GM18517 (cell line): ENCODE measurements at regions not wholly inside any gene's neighbourhood (a gene's known extent, or its start where the extent isn't known, plus 50 kb on each side); places are given as distances from the start of the nearest gene placed in this dataset.
"Not testable (repeated sequence)": the region's sequence is repeated elsewhere in the genome, so short reads cannot be mapped to it uniquely, and the experiment has no call there.

ENCODE experiments used
- ATAC-seq: cut with Tn5 transposase; IDR thresholded peaks from one replicate; pipeline ENCODE4 v1.9.1; 2021; ENCODE audit warnings: mild to moderate bottlenecking, moderate library complexity; ENCODE audit not compliant: unreplicated experiment

DNA sequence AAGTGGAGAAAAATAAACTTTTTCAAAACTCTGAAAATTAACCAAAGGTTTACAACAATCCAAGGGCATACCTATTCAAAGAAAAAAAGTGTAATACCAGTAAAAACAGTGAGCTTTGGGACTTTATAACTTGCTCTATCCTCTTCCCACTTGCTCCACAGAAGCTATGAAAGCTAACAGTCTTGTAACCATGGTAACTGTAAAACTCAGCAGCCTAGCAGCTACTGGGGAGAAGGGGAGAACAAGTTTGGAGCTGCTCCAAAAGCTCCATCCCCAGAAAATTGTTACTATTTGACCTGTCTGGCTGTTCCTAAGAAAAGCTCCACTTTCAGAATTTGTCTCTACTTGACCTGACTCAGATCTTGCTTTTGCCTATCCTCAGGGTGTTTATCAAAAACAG, 191.5 kb downstream of the OTUD1 start:
- ATAC-seq, result no peak

DNA sequence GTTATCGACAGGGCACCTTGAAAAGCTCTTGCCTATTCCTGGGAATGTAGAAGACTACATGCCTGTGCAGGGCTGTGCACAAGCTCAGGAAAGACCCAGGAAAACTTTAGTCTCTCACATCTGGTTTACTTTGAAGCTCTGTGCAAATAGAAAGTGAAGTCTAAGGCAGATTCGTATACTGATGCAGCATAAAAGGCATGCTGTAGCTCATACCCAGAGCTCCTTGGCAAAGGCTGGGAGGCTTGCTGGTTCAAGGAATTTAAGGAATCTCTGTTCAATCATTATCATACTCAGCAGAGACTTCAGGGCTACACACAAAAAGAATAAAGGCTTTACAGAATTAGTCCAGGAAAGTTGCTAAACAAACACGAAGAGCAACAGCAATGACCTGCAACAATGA, 192.0 kb downstream of the OTUD1 start:
- ATAC-seq, result no peak

DNA sequence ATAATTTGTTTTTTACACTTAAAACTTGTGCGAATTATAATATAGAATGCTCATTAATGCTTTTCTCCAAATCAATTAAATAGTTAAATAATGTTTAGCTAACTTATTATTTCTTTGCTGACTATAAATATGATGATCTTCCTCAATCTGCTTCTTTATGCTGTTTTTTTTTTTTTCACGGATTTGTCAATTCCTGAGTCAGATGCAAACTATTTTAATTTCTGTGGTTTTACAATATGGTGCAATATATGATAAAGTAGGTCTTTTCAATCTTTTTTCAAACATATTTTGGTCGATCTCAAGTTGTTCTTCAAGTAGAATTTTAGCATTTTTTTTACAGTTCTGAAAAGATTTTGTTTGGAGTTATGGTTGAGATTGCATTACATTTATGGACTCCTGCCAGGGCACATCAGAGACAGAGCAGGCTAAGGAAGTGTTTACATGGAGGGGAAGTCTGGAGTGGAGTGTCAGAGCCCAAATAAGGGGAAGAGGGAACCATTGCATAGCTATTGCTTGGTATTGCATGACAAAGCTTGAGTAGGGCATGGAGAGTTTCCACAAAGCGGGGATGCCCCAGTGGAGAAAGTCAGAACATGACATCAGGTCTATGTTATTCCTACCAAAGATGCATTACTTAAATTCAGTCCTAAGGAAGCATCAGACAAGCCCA, 204.4 kb downstream of the OTUD1 start:
- ATAC-seq, result no peak

- ATAC-seq, result no peak
Observed at GRCh38 chr10:23648618-23649017, 209.7 kb downstream of the OTUD1 start.

GRCh38 chr10:23656735-23657134, 217.9 kb downstream of the OTUD1 start:
- no peak for ATAC-seq

- ATAC-seq, result no peak
Observed at GRCh38 chr10:23657677-23658076, 218.8 kb downstream of the OTUD1 start.

- not testable (repeated sequence) for ATAC-seq
Observed at GRCh38 chr10:23671866-23672265, 233.0 kb downstream of the OTUD1 start.

- no peak for ATAC-seq
Observed at GRCh38 chr10:23675585-23675984, 236.7 kb downstream of the OTUD1 start.

- no peak for ATAC-seq
Observed at GRCh38 chr10:23676296-23676695, 237.4 kb downstream of the OTUD1 start.

DNA sequence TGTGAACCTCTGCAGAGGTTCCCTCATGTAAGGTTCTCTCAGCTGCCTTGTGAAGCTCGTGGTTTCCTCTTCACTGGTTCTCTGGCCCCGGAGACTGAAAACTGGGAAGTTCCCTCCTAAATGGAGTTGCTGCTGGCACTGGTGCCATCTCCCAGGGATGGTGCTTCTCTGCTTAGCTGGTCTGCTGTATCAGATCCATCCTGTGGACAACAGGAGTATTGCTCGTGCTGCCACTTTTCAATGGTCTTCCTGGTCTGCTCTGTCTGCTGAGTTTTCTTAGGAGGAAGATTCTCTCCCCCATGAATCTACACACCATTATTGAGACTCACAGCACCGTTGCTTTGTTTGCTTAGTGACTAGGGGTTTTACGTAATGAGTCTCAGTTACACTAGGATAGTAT, 247.8 kb downstream of the OTUD1 start:
- no peak for ATAC-seq

DNA sequence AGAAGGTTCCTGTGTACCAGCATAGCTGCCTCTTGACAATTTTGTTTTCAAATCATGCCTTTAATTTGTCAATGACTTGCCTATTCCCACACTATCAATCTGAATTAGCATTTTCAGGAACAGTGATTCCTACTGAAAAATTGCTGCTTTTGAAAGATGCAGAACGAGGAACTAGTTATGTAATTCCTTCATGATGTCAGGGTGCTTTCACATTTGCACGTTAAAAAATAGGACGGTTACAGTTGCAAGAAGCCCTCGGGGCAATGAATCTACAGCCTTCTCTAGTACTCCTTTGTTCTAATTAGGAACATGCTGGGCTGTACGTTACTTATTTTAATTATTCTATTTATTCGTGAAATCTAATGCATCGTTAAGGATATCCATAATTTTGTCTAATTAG, 253.9 kb downstream of the OTUD1 start:
- ATAC-seq, result no peak

DNA sequence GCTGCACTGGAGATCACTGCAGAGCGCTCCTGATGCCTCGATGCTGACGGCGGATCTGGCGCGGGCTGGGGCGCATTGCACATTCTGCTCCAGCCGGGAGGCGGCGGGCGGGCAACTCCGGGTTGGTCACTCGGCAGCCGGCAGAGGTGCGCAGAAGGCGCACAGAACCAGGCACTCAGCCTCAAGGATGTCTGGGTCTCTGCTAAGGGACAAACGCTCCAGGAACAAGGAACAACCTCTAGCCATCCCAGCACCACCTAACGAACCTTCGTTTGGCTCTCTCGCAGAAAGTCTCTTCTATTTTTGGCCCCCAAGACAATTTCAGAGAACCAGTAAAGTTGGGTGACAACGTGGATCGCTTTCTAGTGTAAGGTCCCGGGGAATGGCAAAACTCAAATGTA, 254.6 kb downstream of the OTUD1 start:
- ATAC-seq, result no peak

- ATAC-seq, result no peak
Observed at GRCh38 chr10:23693925-23694324, 255.1 kb downstream of the OTUD1 start.

DNA sequence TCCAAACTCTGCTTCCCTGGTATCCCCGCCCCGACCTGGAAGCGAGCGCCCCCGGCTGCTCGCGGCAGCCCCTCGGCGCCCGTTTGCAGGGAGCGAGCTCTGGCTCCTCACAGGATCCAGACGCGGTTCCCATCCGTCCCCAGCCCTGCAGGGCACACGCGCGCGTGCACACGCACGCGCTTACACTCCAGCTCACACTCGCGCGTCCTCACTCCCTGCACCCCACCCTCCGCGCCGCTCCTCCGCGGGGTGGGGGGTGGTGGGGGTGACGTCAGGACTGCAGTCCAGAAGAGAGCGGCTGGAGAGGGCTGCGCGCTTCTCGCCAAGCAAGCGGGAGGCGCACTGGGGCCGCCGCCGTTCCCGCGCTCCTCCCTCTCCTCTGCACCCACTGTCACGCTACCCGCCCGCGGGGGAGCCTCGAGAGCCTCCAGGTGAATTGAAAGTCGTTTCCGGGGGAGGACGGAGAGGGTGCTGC, 255.6 kb downstream of the OTUD1 start:
- no peak for ATAC-seq

GRCh38 chr10:23694921-23695824, 256.3 kb downstream of the OTUD1 start:
- no peak for ATAC-seq

DNA sequence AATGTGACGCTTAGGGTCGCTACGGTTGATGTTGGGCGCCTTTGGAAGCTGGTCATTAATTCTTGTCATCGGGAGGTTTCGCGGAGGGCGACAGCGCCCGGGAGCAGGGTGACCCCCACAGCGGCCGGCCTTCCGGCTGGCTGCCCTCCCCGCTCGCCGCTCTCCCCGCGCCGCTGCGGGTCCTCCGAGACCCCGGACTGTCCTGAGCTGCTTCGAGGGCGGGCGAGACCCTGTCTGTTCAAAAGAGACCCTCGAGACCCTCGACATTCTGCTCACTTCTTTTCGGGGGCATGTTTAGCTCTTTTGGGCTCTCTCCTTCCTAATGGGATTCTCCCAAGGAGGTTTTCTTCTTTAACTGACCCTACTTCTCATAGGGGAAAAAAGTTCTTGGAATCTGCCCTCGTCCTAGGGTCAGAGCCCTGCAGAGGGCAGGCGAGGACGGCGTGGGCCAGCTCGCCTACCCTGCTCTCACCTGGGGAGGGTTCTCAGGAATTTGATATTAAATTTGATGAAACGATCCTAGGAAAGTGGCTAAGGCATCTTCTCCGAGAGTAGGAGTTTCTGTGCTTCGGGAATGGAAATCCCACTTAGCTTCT, 257.0 kb downstream of the OTUD1 start:
- ATAC-seq, result no peak

DNA sequence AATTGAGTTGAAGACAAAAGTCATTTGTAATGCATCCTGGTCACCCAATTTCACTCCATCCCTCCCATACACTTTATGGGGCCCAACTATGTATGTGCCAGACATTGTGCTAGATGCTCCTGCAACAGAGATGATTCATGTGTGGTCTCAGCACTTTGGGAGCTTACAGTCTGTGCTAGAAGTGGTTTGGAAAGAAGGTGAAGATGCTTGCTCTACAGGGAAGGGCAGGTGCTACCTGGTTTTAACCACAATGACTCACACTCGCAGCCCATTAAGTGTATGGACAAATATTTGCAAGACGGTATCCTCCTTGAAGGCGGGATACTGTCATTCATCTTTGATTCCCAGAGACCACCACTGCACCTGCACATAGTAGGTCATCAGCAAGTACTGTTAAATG, 257.6 kb downstream of the OTUD1 start:
- ATAC-seq, result no peak

GRCh38 chr10:23702977-23703414, 264.1 kb downstream of the OTUD1 start:
- peak; percentile 95 for ATAC-seq

DNA sequence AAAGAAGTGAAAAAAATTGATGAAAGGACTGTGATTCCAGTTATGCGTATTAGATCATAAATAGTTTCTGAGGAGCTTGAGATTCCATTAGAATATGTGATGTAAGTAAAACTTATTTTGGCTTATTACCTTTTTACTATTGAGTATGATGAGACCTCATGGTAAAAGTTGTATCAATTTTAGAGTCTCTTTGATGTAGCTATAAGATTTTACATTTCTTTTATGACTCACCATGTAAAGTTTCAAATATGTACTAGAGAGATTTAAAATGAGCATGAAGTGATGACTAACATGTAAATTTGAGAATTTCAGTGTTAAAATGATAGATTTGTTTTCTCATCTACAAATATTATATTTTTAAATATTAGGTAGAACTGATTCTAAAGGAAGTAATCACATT, 276.5 kb downstream of the OTUD1 start:
- ATAC-seq, result no peak

DNA sequence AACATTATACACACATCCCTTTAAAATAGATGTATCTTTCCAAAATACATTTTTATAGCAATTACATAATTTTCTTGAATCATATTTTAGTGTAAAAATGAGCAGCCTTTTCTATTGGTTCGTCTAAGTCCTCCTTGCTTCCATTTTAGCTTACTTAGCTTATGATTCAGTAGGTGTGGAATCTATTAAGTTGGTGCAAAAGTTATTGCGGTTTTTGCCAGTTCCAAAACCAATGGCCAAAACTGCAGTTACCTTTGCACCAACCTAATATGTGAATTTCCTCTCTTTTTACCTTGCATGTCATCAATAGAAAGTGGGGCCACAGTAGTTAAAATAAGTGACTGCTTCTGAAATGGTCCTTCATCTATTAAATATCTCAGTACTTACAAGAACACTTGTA, 279.0 kb downstream of the OTUD1 start:
- no peak for ATAC-seq

GRCh38 chr10:23718946-23719345, 280.1 kb downstream of the OTUD1 start:
- no peak for ATAC-seq

DNA sequence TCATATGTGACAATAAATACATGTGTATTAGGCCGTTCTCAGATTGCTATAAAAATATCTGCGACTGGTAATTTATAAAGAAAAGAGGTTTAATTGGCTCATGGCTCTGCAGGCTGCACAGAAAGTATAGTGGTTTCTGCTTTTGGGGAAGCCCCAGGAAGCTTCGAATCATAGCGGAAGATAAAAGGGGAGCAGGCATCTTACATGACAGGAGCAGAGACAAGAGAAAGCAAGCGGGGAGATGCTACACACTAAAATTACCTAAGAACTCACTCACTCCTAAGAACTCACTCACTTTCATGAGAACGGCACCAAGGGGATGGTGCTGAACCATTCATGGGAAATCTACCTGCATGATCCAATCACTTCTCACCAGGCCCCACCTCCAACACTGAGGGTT, 284.9 kb downstream of the OTUD1 start:
- ATAC-seq, result no peak
